ENCODE measurements at regions not wholly inside any gene's neighbourhood (a gene's known extent, or its start where the extent isn't known, plus 50 kb on each side); places are given as distances from the start of the nearest gene placed in this dataset.

DNA sequence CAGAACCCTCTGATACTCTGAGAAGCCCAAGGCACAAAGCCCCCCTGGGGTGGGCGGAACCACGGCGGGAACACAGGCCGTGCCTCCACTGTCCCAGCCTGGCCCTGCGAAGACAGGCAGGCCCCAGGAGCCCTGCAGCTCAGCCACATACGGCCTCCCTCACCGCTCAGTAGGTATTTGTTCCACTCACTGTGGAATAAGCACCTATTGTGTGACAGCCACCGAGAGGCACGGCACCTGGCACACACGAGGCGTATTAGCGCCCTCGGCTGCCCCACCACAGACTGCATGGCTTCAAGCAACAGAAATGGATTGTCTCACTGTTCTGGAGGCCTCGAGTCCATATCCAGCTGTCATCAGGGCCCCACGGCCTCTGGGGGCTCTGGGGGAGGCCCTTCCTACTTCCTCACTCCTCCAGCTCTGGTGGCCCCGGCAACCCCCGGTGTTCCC is 66.3 kb downstream of the NCOR2 start:
- H3K4me1 ChIP-seq, result peaks cover 93% of the 10 kb centered on the region
- DNase-seq (ENCODE audit: low spot score in 2 of 2), result no peak
- no peaks in the 10 kb centered on the region for H3K27me3 ChIP-seq
- H3K27ac ChIP-seq, result peak overlapping the region; percentile 41
- 62% methylated on average over 7 of the region's 17 CpGs for WGBS
- no peak overlapping the region for H3K4me3 ChIP-seq
- H3K9me3 ChIP-seq, result no peaks in the 10 kb centered on the region
- H3K36me3 ChIP-seq, result no peaks in the 10 kb centered on the region
- no peak for TF ChIP-seq POLR2A (IDR thresholded peaks at IDR 0.05)
- no peak for TF ChIP-seq EP300 (IDR thresholded peaks at IDR 0.05)
- TF ChIP-seq, protein P1, sequence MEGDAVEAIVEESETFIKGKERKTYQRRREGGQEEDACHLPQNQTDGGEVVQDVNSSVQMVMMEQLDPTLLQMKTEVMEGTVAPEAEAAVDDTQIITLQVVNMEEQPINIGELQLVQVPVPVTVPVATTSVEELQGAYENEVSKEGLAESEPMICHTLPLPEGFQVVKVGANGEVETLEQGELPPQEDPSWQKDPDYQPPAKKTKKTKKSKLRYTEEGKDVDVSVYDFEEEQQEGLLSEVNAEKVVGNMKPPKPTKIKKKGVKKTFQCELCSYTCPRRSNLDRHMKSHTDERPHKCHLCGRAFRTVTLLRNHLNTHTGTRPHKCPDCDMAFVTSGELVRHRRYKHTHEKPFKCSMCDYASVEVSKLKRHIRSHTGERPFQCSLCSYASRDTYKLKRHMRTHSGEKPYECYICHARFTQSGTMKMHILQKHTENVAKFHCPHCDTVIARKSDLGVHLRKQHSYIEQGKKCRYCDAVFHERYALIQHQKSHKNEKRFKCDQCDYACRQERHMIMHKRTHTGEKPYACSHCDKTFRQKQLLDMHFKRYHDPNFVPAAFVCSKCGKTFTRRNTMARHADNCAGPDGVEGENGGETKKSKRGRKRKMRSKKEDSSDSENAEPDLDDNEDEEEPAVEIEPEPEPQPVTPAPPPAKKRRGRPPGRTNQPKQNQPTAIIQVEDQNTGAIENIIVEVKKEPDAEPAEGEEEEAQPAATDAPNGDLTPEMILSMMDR (IDR thresholded peaks at IDR 0.05), result no peak
- TF ChIP-seq POLR2AphosphoS5 (IDR thresholded peaks at IDR 0.05), result no peak

GRCh38 chr12:124499898-124500244 is 67.5 kb downstream of the NCOR2 start:
- TF ChIP-seq POLR2A (IDR thresholded peaks at IDR 0.05) (no peak), EP300 (IDR thresholded peaks at IDR 0.05) (no peak), POLR2AphosphoS5 (IDR thresholded peaks at IDR 0.05) (no peak)
- TF ChIP-seq, protein P1 (IDR thresholded peaks at IDR 0.05), result no peak
- peaks cover 1% of the 10 kb centered on the region for H3K36me3 ChIP-seq
- no peaks in the 10 kb centered on the region for H3K9me3 ChIP-seq
- 93% methylated on average over 11 of the region's 11 CpGs for WGBS
- H3K27me3 ChIP-seq, result no peaks in the 10 kb centered on the region
- peaks cover 81% of the 10 kb centered on the region for H3K4me1 ChIP-seq
- peak overlapping the region; percentile 41 for H3K27ac ChIP-seq
- H3K4me3 ChIP-seq, result no peak overlapping the region
- no peak for DNase-seq (ENCODE audit: low spot score in 2 of 2)

- WGBS, result 86% methylated on average over 20 of the region's 20 CpGs
- H3K4me1 ChIP-seq, result peaks cover 75% of the 10 kb centered on the region
- no peaks in the 10 kb centered on the region for H3K27me3 ChIP-seq
- H3K9me3 ChIP-seq, result no peaks in the 10 kb centered on the region
- no peak overlapping the region for H3K4me3 ChIP-seq
- no peak for DNase-seq (ENCODE audit: low spot score in 2 of 2)
- no peak for TF ChIP-seq POLR2AphosphoS5 (IDR thresholded peaks at IDR 0.05)
- peaks cover 7% of the 10 kb centered on the region for H3K36me3 ChIP-seq
- H3K27ac ChIP-seq, result no peak overlapping the region
These were observed 68.1 kb downstream of the NCOR2 start for GRCh38 chr12:124499190-124499753.

DNA sequence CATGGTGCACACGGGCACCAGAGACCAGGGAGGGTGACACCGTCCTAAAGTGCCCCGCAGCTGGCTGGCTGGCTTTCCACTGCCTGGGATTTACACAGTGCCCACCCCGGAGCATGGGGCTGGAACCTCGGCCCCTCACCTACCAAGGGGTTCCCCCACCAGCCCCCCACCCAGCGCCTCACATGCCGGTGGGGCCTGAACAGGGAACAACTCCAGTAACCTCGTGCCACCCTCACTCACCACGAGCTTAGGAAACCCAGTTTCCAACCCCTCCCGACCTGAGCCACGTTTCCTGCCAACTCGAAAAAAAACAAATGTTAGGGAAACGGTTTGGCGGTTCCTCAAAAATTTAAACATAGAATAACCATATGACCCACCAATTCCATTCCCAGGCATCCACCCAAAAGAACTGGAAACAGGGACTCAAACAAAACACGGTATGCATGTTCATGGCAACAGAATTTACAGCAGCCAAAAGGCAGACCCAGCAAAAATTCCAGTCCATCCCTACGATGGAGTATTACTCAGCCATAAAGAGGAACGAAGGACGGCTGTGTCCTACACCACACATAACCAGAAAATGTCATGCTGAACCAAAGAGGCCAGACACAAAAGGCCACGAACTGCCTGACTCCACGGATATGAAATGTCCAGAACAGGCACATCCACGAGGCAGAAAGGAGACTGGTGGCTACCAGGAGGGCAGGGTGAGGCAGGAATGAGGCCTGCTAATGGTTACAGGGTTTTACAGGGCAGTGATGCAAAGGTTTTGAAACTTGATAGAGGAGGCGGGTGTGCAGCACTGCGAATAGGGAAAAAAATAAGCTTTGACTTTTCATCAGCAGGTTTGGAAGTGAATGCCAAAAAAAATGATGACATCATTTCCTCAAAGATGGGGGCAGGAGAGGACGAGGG is 68.9 kb downstream of the NCOR2 start:
- no peaks in the 10 kb centered on the region for H3K9me3 ChIP-seq
- H3K36me3 ChIP-seq, result peaks cover 15% of the 10 kb centered on the region
- no peak for DNase-seq (ENCODE audit: low spot score in 2 of 2)
- no peaks in the 10 kb centered on the region for H3K27me3 ChIP-seq
- H3K4me3 ChIP-seq, result no peak overlapping the region
- H3K27ac ChIP-seq, result peak overlapping the region; percentile 55
- peaks cover 69% of the 10 kb centered on the region for H3K4me1 ChIP-seq
- TF ChIP-seq POLR2AphosphoS5 (IDR thresholded peaks at IDR 0.05) (no peak), POLR2A (IDR thresholded peaks at IDR 0.05) (no peak), EP300 (IDR thresholded peaks at IDR 0.05) (no peak)
- TF ChIP-seq, protein P1 (IDR thresholded peaks at IDR 0.05), result no peak
- WGBS, result 33% methylated on average over 23 of the region's 24 CpGs

DNA sequence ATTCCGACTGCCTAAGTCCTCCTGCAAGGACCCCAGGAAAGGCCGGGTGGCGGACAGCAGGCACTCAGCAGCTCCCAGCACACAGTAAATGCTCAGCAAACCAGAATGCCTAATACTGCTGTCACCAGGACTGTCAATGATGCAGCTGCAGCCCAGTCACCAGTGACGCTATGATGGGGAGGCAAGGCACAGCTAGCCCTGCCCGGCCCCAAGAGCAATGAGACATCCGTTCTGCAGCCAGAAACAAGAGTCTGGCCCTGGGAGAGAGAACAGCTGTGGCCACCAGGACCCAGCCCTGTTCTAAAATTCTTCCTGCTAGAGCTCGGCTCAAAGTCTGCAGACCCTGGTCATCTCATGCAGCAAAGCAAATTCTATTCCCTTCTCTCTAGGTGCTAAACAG is 69.8 kb downstream of the NCOR2 start:
- DNase-seq (ENCODE audit: low spot score in 2 of 2), result peak; percentile 86 to 92

More for the DNA sequence above, 69.8 kb downstream of the NCOR2 start:
- Histone ChIP-seq H3K4me3 (no peak overlapping the region), H3K4me1 (peaks cover 61% of the 10 kb centered on the region), H3K9me3 (no peaks in the 10 kb centered on the region), H3K27ac (peak overlapping the region; percentile 63), H3K27me3 (no peaks in the 10 kb centered on the region), H3K36me3 (peaks cover 23% of the 10 kb centered on the region)
- TF ChIP-seq, protein P1 (IDR thresholded peaks at IDR 0.05), result no peak
- TF ChIP-seq POLR2AphosphoS5 (IDR thresholded peaks at IDR 0.05) (no peak), POLR2A (IDR thresholded peaks at IDR 0.05) (no peak), EP300 (IDR thresholded peaks at IDR 0.05) (no peak)
- WGBS, result 51% methylated on average over 3 of the region's 7 CpGs
